Glomerular visceral epithelial cell (primary cell): ENCODE measurements at regions not wholly inside any gene's neighbourhood (a gene's known extent, or its start where the extent isn't known, plus 50 kb on each side); places are given as distances from the start of the nearest gene placed in this dataset.

Source experiments
- DNase-seq: peaks from one replicate; pipeline ENCODE4 v3.0.0-alpha.2; 2016; ENCODE audit errors: extremely low spot score

DNA sequence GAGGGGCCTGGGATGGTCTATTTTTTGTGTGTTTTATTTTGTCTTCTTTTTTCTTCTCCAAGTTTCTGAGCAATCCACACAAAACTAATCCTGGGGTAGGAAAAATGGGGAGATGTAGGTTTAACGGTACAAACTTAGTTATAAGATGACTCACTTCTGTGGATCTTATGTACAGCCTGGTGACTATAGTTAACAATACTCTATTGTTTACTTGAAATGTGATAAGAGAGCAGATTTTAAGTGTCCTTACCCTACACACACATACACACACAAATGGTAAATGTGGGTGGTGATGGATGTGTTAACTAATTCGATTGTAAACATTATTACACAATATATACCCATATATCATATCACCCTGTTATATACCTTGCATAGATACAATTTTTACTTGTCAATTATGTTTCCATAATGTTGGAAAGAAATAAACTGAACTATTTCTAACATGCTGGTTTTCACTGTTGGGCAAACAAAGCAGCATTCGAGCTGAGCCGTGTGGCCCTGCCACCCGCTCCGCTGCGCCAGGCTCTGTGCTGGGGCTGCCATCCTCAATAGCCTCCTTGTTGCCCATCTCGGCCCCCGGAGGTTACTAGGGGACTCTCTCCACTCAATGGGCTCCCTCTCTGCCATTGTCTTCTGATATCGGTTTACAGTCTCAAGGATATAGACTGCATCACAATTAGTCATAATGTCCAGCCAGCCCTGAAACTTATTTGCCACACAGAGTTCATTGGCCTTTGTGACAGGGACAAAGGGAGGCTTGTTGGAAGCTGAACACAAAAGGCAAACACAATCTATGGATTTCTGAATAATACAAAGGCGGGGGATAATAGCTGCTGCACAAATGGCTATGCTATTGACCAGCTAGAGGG is 380.3 kb upstream of the MAF start:
- no peak for DNase-seq

- peak; percentile 2 for DNase-seq
Observed at GRCh38 chr16:79977940-79978836, 377.7 kb upstream of the MAF start.

GRCh38 chr16:79973320-79973719 is 372.8 kb upstream of the MAF start:
- no peak for DNase-seq

- no peak for DNase-seq
Observed at GRCh38 chr16:79972053-79972704, 371.6 kb upstream of the MAF start.

- DNase-seq = no peak
Observed at GRCh38 chr16:79971237-79971572, 370.7 kb upstream of the MAF start.

- DNase-seq = no peak
Observed at GRCh38 chr16:79970551-79971236, 370.2 kb upstream of the MAF start.

GRCh38 chr16:79970087-79970486 is 369.6 kb upstream of the MAF start:
- DNase-seq = no peak

- DNase-seq = no peak
Observed at GRCh38 chr16:79969458-79969857, 368.9 kb upstream of the MAF start.

- DNase-seq = no peak
Observed at GRCh38 chr16:79966226-79966625, 365.7 kb upstream of the MAF start.

GRCh38 chr16:79965718-79966117 is 365.2 kb upstream of the MAF start:
- no peak for DNase-seq

DNA sequence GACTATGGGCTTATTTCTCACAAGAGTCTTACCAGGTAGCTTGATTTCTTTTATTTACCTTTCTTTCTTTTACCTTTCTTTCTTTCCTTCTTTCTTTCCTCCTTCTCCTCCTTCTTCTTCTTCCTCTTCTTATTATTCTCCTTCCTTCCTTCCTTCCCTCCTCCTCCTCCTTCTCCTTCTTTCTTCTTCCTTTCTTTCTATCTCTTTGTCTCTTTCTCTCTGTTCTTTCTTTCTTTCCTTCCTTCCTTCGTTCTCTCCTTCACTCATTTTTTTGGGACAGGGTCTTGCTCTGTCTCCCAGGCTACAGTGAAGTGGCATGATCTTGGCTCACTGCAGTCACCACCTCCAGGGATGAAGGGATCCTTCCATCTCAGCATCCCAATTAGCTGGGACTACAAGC is 363.6 kb upstream of the MAF start:
- DNase-seq = no peak

GRCh38 chr16:79962962-79963361 is 362.4 kb upstream of the MAF start:
- DNase-seq = no peak

GRCh38 chr16:79959226-79959625 is 358.7 kb upstream of the MAF start:
- DNase-seq = no peak

DNA sequence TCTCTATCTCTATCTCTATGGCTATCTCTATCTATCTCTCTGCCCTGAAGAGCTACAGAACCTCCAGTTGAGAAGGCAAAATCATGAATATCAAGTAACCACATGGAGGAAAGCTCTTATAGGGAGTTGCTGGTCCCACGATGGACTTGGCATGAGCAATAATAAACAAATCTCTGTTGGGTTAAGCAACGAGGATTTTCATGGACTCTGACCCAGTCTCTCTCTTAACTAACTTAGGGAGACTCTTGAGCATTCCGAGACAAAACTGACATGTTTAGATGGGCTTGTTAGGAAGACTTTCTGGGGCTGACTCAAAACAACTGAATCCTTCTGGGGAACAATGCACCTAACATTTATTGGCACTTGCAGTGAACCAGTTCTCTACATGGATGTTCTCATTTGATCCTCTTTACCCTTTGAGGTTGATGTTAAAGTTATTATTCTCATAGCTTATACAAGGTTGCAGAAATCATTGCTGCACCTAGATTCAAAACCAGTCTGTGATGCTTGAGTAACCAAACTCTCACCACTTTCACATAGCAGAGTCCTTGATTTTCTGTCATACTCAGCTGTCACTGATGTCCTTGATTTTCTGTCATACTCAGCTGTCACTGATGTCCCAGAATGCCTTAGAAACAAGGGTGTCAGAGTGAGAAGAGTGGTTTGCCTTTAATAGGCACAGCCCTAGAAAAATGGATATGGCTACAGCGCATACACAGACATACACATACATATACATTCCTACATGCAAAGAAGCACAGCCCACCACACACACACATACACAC is 354.6 kb upstream of the MAF start:
- no peak for DNase-seq

DNA sequence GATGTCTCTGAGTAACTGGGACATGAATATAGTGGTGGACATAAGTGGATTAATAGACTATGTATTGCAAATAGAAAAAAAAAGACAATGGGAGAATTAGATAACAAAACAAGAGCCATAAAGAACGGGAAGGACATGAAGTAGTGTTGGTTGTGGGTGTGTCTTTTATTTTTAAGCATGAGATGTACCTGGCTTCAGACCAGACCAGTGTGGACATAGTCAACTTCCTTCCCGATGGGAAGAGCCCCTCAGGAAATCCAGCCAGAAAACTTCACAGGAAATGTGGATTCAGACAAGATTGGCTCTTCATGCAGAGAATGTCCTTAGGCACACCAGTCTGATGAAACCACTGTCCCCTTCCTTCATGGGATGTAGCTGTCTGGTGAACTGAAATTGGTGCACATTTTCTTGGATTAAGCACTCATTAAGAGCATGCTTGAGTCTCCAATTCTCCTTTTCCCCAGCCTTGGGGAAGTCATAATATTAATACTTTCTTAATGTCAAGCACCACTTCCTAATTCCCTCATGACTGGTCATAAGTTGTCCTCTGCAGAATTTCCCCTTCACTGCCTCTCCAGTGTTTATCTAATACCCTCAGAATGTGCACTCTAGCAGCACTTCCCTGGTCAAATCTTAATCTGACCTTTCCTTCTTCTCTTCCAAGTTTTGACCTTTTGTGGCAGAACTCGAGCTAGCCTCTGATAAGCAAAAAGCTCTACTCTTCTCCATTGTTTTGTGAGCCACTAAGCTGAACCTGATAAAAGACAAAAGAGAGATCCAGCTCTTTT is 350.6 kb upstream of the MAF start:
- peak; percentile 28 for DNase-seq

GRCh38 chr16:79949417-79949816 is 348.9 kb upstream of the MAF start:
- DNase-seq = no peak

DNA sequence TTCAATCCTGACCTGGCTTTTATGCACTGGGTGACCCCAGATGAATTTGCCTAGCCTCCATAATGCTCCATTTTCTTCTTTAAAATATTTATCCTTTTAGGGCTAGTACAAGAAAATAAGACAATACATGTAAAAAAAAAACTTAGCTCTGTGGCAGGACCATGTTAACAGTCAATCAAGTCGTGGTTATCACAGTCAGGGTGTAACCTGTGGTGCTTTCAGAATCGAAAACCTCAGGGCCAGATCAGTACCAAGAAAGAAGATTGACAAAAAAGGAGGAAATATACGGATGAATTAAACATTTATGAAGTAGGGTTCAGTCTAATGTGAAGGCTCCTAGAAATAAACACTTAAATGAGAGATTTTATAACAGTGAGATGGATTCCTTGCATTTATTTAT is 347.2 kb upstream of the MAF start:
- no peak for DNase-seq

GRCh38 chr16:79946252-79946651 is 345.7 kb upstream of the MAF start:
- no peak for DNase-seq

DNA sequence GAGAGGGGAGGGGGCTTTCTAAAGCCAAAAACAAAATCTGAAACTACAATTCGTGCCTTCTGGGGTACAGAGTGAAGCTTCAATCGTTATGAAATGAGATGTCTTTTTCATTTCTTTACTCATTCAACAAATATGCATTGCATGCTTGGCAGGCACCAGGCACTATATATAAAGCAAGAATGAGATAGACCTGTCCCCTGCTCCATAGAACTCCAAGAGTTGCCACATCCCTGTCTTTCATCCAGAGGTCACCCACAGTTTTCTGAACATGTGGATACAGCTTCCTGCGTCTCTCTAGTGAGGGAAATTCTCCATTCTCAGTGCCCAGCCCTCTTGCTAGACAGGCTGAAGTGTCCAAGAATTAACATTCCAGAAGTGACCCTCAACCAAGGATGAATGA is 343.2 kb upstream of the MAF start:
- peak; percentile 9 for DNase-seq

DNA sequence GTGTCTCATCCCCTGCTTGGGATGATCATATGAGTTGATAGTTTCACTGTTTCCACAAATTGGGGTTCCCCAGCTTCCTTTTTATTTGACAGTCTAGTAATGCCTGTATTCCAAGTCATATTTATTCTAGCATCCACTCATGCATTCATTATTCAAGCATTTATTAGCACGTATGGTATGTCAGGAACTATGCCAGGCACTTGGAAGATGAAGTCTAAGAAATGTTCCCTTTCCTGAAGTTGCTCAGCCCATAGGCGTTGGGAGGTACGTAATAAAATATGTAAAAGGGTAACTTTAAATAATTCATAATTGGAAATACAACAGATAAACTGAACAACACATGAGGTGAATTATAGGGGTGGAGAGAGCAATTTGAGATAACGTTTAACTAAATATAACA is 338.0 kb upstream of the MAF start:
- DNase-seq = no peak
